Endothelial cell of umbilical vein (primary cell): ENCODE measurements at regions not wholly inside any gene's neighbourhood (a gene's known extent, or its start where the extent isn't known, plus 50 kb on each side); places are given as distances from the start of the nearest gene placed in this dataset.

Experiments
- BruUV-seq: library from RNA; stranded (reverse); fragments of 400-500 nt; replicated peaks from 2 replicates; lab custom pipeline; 2021; lab: Mats Ljungman, UMichigan
- CTCF ChIA-PET: fragments of 300-600, 350-600 bp; sonication (Branson Sonifier 250); formaldehyde crosslinking; loops from one replicate; lab custom pipeline; 2021; ENCODE audit warnings: antibody characterized with exemption, inconsistent platforms; lab: Charles Lee
- POLR2A ChIA-PET: fragments of 300-600, 350-600 bp; sonication (Branson Sonifier 250); formaldehyde crosslinking; loops from one replicate; lab custom pipeline; 2021; ENCODE audit warnings: antibody characterized with exemption, inconsistent platforms; lab: Charles Lee
- DNase-seq: peaks from one replicate; pipeline ENCODE4 v3.0.0-alpha.2; 2011; ENCODE audit warnings: low read depth, low spot score
- FAIRE-seq: peaks from 2 replicates; lab custom pipeline; 2011; peaks lifted over from hg19 to GRCh38; lab: Jason Lieb, UNC
- H2AFZ ChIP-seq: 2 replicates; pipeline ENCODE4 v1.6.0; 2012; ENCODE audit warnings: low read depth, low read length, control low read depth, inconsistent platforms
- H3K27ac ChIP-seq: 2 replicates; pipeline ENCODE4 v1.5.1; 2011; ENCODE audit warnings: low read depth, mild to moderate bottlenecking, control low read depth, low read length, moderate library complexity; ENCODE audit not compliant: insufficient read depth
- H3K27me3 ChIP-seq, 2 experiments: 2 replicates each; pipeline versions ENCODE4 v1.6.0 to v1.6.1; 2011; ENCODE audit warnings: low read length in 2 of 2, mixed read lengths in 1 of 2; ENCODE audit not compliant: control insufficient read depth in 2 of 2, insufficient read depth in 2 of 2
- H3K36me3 ChIP-seq, 2 experiments: 2 replicates in 1 of 2; 3 replicates in 1 of 2; pipeline ENCODE4 v1.5.1; 2011; ENCODE audit warnings: low read length in 2 of 2, mild to moderate bottlenecking in 1 of 2, moderate library complexity in 1 of 2; ENCODE audit not compliant: control insufficient read depth in 2 of 2, insufficient read depth in 2 of 2; ENCODE audit errors: extremely low read depth in 1 of 2
- H3K4me1 ChIP-seq: 3 replicates; pipeline ENCODE4 v1.5.1; 2011; ENCODE audit warnings: mild to moderate bottlenecking, low read length; ENCODE audit not compliant: control insufficient read depth, insufficient read depth; ENCODE audit errors: extremely low read depth
- H3K4me2 ChIP-seq: 2 replicates; pipeline ENCODE4 v1.6.1; 2011; ENCODE audit warnings: low read length, control low read depth, mixed read lengths; ENCODE audit not compliant: insufficient read depth
- H3K4me3 ChIP-seq, 3 experiments: fragments of 200-600 bp in 1 of 3; sonication (generic), shearing (Covaris generic) in 1 of 3; replicated peaks in 1 of 3; 2 replicates each; pipeline ENCODE4 v1.5.1; 2011 to 2016; ENCODE audit warnings: control low read depth in 3 of 3, low read length in 3 of 3, mild to moderate bottlenecking in 2 of 3, inconsistent platforms in 1 of 3, low read depth in 1 of 3, moderate library complexity in 1 of 3; ENCODE audit not compliant: insufficient read depth in 1 of 3
- H3K79me2 ChIP-seq: 2 replicates; pipeline ENCODE4 v1.6.0; 2012; ENCODE audit warnings: low read length, inconsistent platforms; ENCODE audit not compliant: control insufficient read depth, insufficient read depth
- H3K9ac ChIP-seq: replicated peaks from 2 replicates; pipeline ENCODE3; 2011; ENCODE audit warnings: low read length, control low read depth; ENCODE audit not compliant: insufficient read depth; ENCODE audit errors: extremely low read depth
- H3K9me1 ChIP-seq: replicated peaks from 3 replicates; pipeline ENCODE4 v1.6.0; 2011; ENCODE audit warnings: mild to moderate bottlenecking, low read length; ENCODE audit not compliant: control insufficient read depth, insufficient read depth; ENCODE audit errors: extremely low read depth
- H3K9me3 ChIP-seq: replicated peaks from 2 replicates; pipeline ENCODE4 v1.5.1; 2012; ENCODE audit warnings: low read length, inconsistent platforms; ENCODE audit not compliant: control insufficient read depth, insufficient read depth
- H4K20me1 ChIP-seq: replicated peaks from 2 replicates; pipeline ENCODE3; 2011; ENCODE audit warnings: mild to moderate bottlenecking, low read length; ENCODE audit not compliant: control insufficient read depth, insufficient read depth; ENCODE audit errors: extremely low read depth
- EZH2 ChIP-seq: IDR thresholded peaks from 2 replicates; pipeline ENCODE4 v1.6.1; 2012; ENCODE audit warnings: borderline replicate concordance, low read depth, mild to moderate bottlenecking, moderate library complexity, low read length, inconsistent platforms; ENCODE audit not compliant: severe bottlenecking
- FOS ChIP-seq: IDR thresholded peaks from 2 replicates; pipeline ENCODE4 v1.6.1; 2011; ENCODE audit warnings: mild to moderate bottlenecking, low read length, moderate library complexity, borderline replicate concordance; ENCODE audit not compliant: insufficient read depth
- GATA2 ChIP-seq: IDR thresholded peaks from 2 replicates; pipeline ENCODE4 v1.7.0; 2011; ENCODE audit warnings: low read depth, mild to moderate bottlenecking, moderate library complexity, mixed read lengths, low read length; ENCODE audit not compliant: insufficient read length, insufficient read depth
- JUN ChIP-seq: IDR thresholded peaks from 2 replicates; pipeline ENCODE4 v1.6.1; 2011; ENCODE audit warnings: borderline replicate concordance, low read depth; ENCODE audit not compliant: insufficient read length, insufficient read depth
- MAX ChIP-seq: IDR thresholded peaks from 2 replicates; pipeline ENCODE4 v1.6.1; 2011; ENCODE audit not compliant: insufficient read depth, insufficient read length
- MYC ChIP-seq: IDR thresholded peaks from one replicate; pipeline ENCODE4 v1.6.1; 2011; ENCODE audit warnings: mild to moderate bottlenecking, low read depth, low read length
- POLR2A ChIP-seq: IDR thresholded peaks from 2 replicates; pipeline ENCODE4 v1.6.1; 2012; ENCODE audit warnings: low read depth, mild to moderate bottlenecking, control low read depth, low read length
- POLR2AphosphoS5 ChIP-seq: IDR thresholded peaks from 2 replicates; pipeline ENCODE4 v1.6.1; 2012; ENCODE audit warnings: low read depth, mild to moderate bottlenecking, control low read depth, low read length, moderate library complexity; ENCODE audit not compliant: insufficient read depth
- dilution Hi-C: fragments of 300-500 bp; cut with MboI; formaldehyde crosslinking; loops from one replicate; pipeline ENCODE4 v1.15.0; 2019; ENCODE audit warnings: low sequenced_read_pairs; ENCODE audit not compliant: extremely low pct_ligation_motif_present
- intact Hi-C: fragments of 100-400 bp; cut with micrococcal nuclease; formaldehyde crosslinking; loops from one replicate; pipeline ENCODE4 v1.10.0; 2022
- TF ChIP-seq, protein P1 (sequence below), 2 donors: IDR thresholded peaks; 1 replicate in 1 of 2; 2 replicates in 1 of 2; pipeline ENCODE4 v1.5.1; 2011; ENCODE audit warnings: low read length in 2 of 2, mild to moderate bottlenecking in 2 of 2, moderate library complexity in 2 of 2, control low read depth in 1 of 2, inconsistent platforms in 1 of 2, low read depth in 1 of 2; ENCODE audit not compliant: insufficient read depth in 1 of 2; ENCODE audit errors: extremely low read depth in 1 of 2

GRCh38 chr4:123924536-123924935 lies 527.9 kb downstream of the SPRY1 start:
- Histone ChIP-seq H3K9me1 (no peaks in the 10 kb centered on the region), H3K36me3 (no peaks in the 10 kb centered on the region), H3K4me3 (no peak overlapping the region), H3K79me2 (no peaks in the 10 kb centered on the region), H3K27me3 (no peaks in the 10 kb centered on the region), H3K4me1 (peaks cover 20% of the 10 kb centered on the region), H3K27ac (no peak overlapping the region), H3K9me3 (no peaks in the 10 kb centered on the region), H2AFZ (no peak overlapping the region), H3K9ac (no peak overlapping the region), H3K4me2 (no peak overlapping the region), H4K20me1 (no peaks in the 10 kb centered on the region)
- ChIA-PET POLR2A (no interaction called here), CTCF (no interaction called here)
- no TSS peak for BruUV-seq
- no peak for TF ChIP-seq POLR2A
- TF ChIP-seq POLR2AphosphoS5, result no peak
- TF ChIP-seq MAX, result no peak
- TF ChIP-seq FOS, result no peak
- TF ChIP-seq, protein P1, sequence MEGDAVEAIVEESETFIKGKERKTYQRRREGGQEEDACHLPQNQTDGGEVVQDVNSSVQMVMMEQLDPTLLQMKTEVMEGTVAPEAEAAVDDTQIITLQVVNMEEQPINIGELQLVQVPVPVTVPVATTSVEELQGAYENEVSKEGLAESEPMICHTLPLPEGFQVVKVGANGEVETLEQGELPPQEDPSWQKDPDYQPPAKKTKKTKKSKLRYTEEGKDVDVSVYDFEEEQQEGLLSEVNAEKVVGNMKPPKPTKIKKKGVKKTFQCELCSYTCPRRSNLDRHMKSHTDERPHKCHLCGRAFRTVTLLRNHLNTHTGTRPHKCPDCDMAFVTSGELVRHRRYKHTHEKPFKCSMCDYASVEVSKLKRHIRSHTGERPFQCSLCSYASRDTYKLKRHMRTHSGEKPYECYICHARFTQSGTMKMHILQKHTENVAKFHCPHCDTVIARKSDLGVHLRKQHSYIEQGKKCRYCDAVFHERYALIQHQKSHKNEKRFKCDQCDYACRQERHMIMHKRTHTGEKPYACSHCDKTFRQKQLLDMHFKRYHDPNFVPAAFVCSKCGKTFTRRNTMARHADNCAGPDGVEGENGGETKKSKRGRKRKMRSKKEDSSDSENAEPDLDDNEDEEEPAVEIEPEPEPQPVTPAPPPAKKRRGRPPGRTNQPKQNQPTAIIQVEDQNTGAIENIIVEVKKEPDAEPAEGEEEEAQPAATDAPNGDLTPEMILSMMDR (IDR thresholded peaks at IDR 0.05; ENCODE audit: extremely low read depth in 1 of 2, insufficient read depth in 1 of 2, low read depth in 1 of 2, low read length in 2 of 2), result no peak
- TF ChIP-seq EZH2, result no peak
- no peak for TF ChIP-seq MYC
- no peak for TF ChIP-seq JUN
- TF ChIP-seq GATA2, result no peak
- no peak for FAIRE-seq
- dilution Hi-C loops, result no loop called here
- intact Hi-C loops, result no loop called here
- DNase-seq, result peak; percentile 44
